ENCODE measurements at regions not wholly inside any gene's neighbourhood (a gene's known extent, or its start where the extent isn't known, plus 50 kb on each side); places are given as distances from the start of the nearest gene placed in this dataset.

GRCh38 chr9:74275872-74276508 is 221.1 kb upstream of the RORB start:
- no peak for DNase-seq

GRCh38 chr9:74277532-74277931 is 219.6 kb upstream of the RORB start:
- no peak for DNase-seq

- no peak for DNase-seq
Measured at GRCh38 chr9:74281674-74282073, 215.5 kb upstream of the RORB start.

- no peak for DNase-seq
Measured at GRCh38 chr9:74282526-74283253, 214.4 kb upstream of the RORB start.

- DNase-seq: peak; percentile 0
Measured at GRCh38 chr9:74284581-74285450, 212.3 kb upstream of the RORB start.

GRCh38 chr9:74293479-74293878 is 203.7 kb upstream of the RORB start:
- no peak for DNase-seq

- DNase-seq: no peak
Measured at GRCh38 chr9:74303945-74304344, 193.2 kb upstream of the RORB start.

GRCh38 chr9:74304598-74304997 is 192.5 kb upstream of the RORB start:
- DNase-seq: no peak

- no peak for DNase-seq
Measured at GRCh38 chr9:74309654-74310053, 187.5 kb upstream of the RORB start.

GRCh38 chr9:74317235-74317634 is 179.9 kb upstream of the RORB start:
- no peak for DNase-seq

- DNase-seq: no peak
Measured at GRCh38 chr9:74321396-74321795, 175.7 kb upstream of the RORB start.

GRCh38 chr9:74322661-74323314 is 174.3 kb upstream of the RORB start:
- DNase-seq: no peak

- DNase-seq: no peak
Measured at GRCh38 chr9:74330487-74331214, 166.5 kb upstream of the RORB start.

- no peak for DNase-seq
Measured at GRCh38 chr9:74331607-74332006, 165.5 kb upstream of the RORB start.

- no peak for DNase-seq
Measured at GRCh38 chr9:74333384-74334032, 163.6 kb upstream of the RORB start.

GRCh38 chr9:74334271-74334670 is 162.9 kb upstream of the RORB start:
- no peak for DNase-seq

GRCh38 chr9:74336161-74336560 is 161.0 kb upstream of the RORB start:
- no peak for DNase-seq

- DNase-seq: no peak
Measured at GRCh38 chr9:74348777-74349176, 148.4 kb upstream of the RORB start.

GRCh38 chr9:74355107-74355506 is 142.0 kb upstream of the RORB start:
- DNase-seq: no peak

- DNase-seq: no peak
Measured at GRCh38 chr9:74357577-74357976, 139.6 kb upstream of the RORB start.

GRCh38 chr9:74358959-74359358 is 138.2 kb upstream of the RORB start:
- no peak for DNase-seq

- DNase-seq: no peak
Measured at GRCh38 chr9:74361508-74361907, 135.6 kb upstream of the RORB start.
